Activated T-helper 17 cell treated with anti-CD3 and anti-CD28 coated beads, Interleukin-2, amount 50 U/mL, for 72 hours (primary cell): ENCODE measurements at regions not wholly inside any gene's neighbourhood (a gene's known extent, or its start where the extent isn't known, plus 50 kb on each side); places are given as distances from the start of the nearest gene placed in this dataset.
"Not testable (repeated sequence)": the region's sequence is repeated elsewhere in the genome, so short reads cannot be mapped to it uniquely, and the experiment has no call there.

Source experiments
- ATAC-seq: fragments of 150-1000 bp; cut with Tn5 transposase; replicated peaks from 2 replicates; pipeline ENCODE4 v1.10.0; 2021; ENCODE audit warnings: mild to moderate bottlenecking, moderate library complexity
- H3K27ac Mint-ChIP-seq: one replicate; pipeline ENCODE4 v1.8.0; 2022; ENCODE audit warnings: mixed read lengths
- H3K27me3 Mint-ChIP-seq: one replicate; pipeline ENCODE4 v1.8.0; 2022; ENCODE audit warnings: mixed read lengths
- H3K36me3 Mint-ChIP-seq: one replicate; pipeline ENCODE4 v1.8.0; 2022; ENCODE audit warnings: low read depth, mild to moderate bottlenecking, mixed read lengths
- H3K4me1 Mint-ChIP-seq: one replicate; pipeline ENCODE4 v1.8.0; 2022; ENCODE audit warnings: mixed read lengths
- H3K4me3 Mint-ChIP-seq: one replicate; pipeline ENCODE4 v1.8.0; 2022; ENCODE audit warnings: mild to moderate bottlenecking, mixed read lengths
- H3K9me3 Mint-ChIP-seq: one replicate; pipeline ENCODE4 v1.8.0; 2022; ENCODE audit warnings: mixed read lengths

DNA sequence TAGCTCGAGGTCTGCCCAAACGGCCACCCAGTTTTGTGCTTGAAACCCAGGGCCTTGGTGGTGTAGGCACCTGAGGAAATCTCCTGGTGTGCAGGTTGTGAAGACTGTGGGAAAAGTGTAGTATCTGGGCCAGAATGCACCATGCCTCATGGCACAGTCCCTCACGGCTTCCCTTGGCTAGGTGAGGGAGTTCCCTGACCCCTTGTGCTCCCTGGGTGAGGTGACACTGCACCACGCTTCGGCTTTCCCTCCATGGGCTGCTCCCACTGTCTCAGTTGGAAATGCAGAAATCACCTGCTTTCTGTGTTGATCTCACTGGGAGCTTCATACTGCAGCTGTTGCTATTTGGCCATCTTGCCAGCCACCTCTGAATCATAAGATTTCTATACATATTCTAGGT, 62.4 kb upstream of the CDK6 start:
- Mint-ChIP-seq H3K36me3 (no peaks in the 10 kb centered on the region), H3K27me3 (peaks cover 6% of the 10 kb centered on the region), H3K27ac (no peak overlapping the region), H3K4me1 (peaks cover 12% of the 10 kb centered on the region), H3K4me3 (no peak overlapping the region), H3K9me3 (peaks cover 21% of the 10 kb centered on the region)
- no peak for ATAC-seq

DNA sequence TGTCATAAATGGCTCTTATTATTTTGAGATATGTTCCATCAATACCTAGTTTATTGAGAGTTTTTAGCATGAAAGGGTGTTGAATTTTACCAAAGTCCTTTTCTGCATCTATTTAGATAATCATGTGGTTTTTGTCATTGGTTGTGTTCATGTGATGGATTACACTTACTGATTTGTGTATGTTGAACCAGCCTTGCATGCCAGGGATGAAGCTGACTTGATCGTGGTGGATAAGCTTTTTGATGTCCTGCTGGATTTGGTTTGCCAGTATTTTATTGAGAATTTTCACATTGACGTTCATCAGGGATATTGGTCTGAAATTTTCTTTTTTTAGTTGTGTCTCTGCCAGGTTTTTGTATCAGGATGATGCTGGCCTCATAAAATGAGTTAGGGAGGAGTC, 58.5 kb upstream of the CDK6 start:
- H3K9me3 Mint-ChIP-seq, result peaks cover 21% of the 10 kb centered on the region
- not testable (repeated sequence) for H3K36me3 Mint-ChIP-seq, H3K27me3 Mint-ChIP-seq, H3K4me1 Mint-ChIP-seq, H3K27ac Mint-ChIP-seq, H3K4me3 Mint-ChIP-seq, ATAC-seq

DNA sequence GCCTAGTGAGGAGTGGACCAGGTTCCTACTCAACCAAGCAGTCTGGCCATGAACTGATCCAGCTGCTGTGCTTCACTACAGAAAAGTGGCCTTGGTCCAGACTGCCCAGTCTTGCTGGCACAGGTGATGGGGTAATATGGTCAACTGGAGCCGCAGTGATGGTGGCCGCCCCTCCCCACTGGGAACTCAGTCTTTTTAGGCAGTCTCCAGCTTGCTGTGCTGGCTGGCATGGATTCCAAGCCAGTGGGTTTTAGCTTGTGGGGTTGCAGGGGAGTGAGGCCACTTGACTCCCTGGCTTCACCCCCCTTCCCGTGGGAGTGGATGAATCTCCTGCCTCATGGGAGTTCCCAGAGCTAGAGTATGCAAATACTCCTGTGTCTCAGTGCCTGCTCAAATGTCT, 52.7 kb upstream of the CDK6 start:
- no peak for ATAC-seq
- no peak overlapping the region for H3K4me3 Mint-ChIP-seq
- H3K9me3 Mint-ChIP-seq, result peaks cover 6% of the 10 kb centered on the region
- H3K27me3 Mint-ChIP-seq, result no peaks in the 10 kb centered on the region
- no peaks in the 10 kb centered on the region for H3K36me3 Mint-ChIP-seq
- no peak overlapping the region for H3K27ac Mint-ChIP-seq
- no peaks in the 10 kb centered on the region for H3K4me1 Mint-ChIP-seq
